ENCODE measurements at regions not wholly inside any gene's neighbourhood (a gene's known extent, or its start where the extent isn't known, plus 50 kb on each side); places are given as distances from the start of the nearest gene placed in this dataset.
"Not testable (repeated sequence)": the region's sequence is repeated elsewhere in the genome, so short reads cannot be mapped to it uniquely, and the experiment has no call there.

DNA sequence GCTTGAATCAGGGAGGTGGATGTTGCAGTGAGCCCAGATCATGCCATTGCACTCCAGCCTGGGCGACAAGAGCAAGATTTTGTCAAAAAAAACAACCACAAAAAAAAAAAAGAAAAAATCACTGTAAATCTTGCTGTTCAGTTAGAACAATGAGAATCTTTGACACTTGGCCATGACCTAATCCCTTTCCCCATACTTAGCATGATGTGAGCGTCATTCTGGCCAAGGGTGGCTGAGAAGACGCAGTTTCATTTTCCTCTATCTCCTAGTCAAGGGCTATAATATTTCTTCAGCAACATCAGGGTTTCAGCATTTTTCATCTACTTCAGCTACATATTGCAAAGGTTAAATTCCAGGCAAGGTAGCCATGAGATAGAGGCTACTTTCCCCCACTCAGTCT is 599.4 kb upstream of the MDGA2 start:
- peak; percentile 4 for DNase-seq (ENCODE audit: low read depth)

- DNase-seq (ENCODE audit: low read depth) = not testable (repeated sequence)
Measured at GRCh38 chr14:48267926-48268325, 592.5 kb upstream of the MDGA2 start.

DNA sequence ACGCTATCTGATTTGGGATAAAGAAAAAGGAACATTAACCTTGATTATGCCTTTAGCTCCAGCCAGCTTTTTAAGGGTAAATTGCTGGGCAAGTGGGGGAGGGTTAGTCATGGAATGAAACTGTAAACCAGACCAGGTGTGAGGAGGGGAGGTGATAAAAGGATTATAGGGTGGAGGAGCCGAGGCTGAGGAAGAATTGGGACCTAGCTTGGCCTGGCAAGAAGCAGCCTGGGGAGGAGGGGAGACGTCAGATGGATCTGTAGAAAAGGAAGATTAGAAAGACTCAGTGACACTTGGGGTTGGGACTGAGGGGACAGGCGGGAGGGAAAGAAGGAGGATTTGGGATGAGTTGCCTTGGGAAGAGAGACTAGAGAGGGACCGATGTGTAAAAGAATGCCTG is 590.8 kb upstream of the MDGA2 start:
- not testable (repeated sequence) for DNase-seq (ENCODE audit: low read depth)

DNA sequence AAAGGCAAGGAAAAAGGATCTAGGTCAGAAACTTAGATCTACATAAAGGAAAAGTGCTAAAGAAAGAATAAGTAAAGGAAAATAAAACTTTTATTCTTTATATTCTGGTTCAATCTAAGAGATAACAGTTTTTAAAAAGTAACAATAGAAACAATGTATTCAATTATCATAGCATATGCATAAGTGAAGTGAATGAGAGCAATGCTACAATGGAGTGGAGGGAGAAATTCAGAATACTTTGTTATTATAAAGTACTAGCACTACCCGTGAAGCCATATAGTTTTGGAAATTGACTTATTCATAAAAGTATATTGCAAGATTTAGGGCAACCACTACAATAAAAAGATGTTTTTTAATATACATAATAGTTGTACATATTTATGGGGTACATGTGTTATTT is 586.0 kb upstream of the MDGA2 start:
- no peak for DNase-seq (ENCODE audit: low read depth)

DNA sequence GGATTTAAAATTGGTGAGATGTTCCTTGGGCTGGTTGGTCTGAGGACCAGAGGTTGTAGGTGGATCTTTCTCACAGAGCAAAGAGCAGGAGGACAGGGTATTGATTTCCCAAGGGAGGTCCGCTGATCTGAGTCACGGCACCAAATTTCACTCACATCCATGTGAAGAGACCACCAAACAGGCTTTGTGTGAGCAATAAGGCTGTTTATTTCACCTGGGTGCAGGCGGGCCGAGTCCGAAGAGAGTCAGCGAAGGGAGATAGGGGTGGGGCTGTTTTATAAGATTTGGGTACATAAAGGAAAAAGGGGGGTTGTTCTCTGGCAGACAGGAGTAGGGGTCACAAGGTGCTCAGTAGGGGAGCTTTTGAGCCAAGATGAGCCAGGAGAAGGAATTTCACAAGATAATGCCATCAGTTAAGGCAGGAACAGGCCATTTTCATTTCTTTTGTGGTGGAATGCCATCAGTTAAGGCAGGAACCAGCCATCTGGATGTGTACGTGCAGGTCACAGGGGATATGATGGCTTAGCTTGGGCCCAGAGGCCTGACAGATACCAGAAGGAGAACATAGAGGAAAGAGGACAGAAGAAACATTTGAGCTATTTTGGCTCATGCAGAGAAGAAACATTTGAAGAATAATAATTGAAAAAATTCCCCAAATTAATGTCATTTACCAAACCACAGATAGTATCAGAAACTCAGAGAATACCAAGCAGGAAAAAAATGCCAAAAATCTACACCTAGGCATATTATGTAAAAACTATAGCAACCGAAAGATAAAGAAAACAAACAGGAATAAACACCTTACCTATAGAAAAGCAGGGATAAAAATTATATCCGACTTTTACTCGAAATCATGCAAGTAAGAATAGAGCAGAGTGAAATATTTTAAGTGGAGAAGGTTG is 585.2 kb upstream of the MDGA2 start:
- not testable (repeated sequence) for DNase-seq (ENCODE audit: low read depth)

DNA sequence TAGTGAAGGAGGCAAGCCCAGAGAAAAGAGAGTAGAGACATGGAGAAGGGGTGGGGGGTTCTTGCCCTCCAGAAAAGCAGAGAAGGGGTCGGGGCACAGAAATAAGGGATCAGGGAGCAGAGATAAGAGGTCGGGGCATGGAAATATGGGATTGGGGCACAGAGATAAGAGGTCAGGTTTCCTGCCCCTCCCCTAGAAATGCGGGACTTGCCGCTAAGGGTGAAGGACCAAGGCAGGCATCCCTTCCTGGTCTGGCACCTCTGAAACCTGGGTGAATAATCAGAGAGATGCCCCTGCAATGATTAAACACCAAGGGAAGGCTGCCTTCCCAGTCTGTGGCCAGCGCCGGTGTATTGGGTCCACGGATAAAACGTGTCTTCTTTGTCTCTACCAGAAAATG is 584.5 kb upstream of the MDGA2 start:
- not testable (repeated sequence) for DNase-seq (ENCODE audit: low read depth)

GRCh38 chr14:48259232-48259631 is 583.8 kb upstream of the MDGA2 start:
- DNase-seq (ENCODE audit: low read depth) = not testable (repeated sequence)

DNA sequence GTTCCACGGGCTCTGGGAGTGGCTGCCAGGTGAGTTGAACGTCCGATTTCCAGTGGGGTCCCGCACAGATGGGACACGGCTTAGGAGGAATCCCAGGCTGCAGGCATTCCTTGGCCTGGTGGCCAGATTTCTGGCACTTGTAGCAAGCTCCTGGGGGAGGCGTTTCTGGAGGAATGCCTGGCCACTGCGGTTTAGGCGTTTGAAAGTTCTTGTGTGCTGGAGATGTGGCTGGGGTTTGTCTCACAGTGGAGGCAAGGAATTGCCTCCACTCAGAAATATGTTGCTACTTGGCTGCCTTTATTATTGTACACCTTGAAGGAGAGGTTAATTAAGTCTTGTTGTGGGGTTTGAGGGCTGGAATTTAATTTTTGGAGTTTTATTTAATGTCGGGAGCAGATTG is 583.3 kb upstream of the MDGA2 start:
- not testable (repeated sequence) for DNase-seq (ENCODE audit: low read depth)

DNA sequence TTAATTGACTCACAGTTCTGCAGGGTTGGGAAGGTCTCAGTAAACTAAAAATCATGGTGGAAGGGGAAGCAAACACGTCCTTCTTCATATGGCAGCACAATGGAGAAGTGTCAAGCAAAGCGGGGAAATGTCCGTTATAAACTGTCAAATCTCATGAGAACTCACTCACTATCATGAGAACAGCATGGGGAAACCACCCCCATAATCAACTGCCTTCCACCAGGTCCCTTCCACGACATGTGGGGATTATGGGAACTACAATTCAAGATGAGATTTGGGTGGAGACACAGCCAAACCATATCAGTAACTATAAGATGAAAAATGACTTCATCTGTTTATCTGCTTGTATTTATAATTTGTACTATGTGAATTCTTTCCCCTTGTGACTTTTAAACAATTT is 577.6 kb upstream of the MDGA2 start:
- no peak for DNase-seq (ENCODE audit: low read depth)

DNA sequence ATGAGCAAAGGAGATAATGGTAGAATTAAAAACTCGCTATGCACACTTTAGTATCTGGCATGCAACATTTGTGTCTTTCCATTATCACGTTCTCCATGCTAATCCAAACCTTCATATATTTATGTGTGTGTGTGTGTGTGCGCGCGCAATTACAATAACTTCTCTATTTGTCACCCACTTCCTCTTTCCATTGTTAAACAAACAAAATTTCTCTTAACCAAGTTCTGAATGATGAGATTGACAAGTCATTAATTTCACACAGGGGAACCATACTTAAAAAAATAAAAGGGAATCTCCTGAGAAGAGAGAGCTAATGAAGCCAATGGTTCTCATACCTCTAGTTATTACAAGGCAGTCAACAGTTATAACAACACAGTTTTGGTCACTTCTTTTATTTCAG is 575.9 kb upstream of the MDGA2 start:
- DNase-seq (ENCODE audit: low read depth) = no peak

DNA sequence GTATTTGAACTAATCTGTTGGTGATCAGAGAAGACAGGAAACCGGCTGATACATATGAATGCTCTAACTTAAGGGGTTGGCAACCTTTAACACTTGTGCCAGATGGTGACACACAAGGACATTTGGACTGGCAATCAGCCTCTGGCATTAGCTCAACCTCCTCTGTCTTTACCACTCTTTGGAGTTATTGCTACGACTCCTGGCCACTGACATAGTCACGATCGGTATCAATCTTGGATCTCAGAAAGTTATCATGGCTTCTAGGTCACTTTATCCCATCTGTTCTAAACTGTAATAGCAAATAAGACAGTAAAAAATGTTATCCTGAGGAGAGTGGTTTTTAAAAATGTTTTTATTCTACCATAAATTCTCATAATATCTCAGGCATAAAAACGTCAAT is 575.2 kb upstream of the MDGA2 start:
- no peak for DNase-seq (ENCODE audit: low read depth)

- DNase-seq (ENCODE audit: low read depth) = no peak
Measured at GRCh38 chr14:48247977-48248376, 572.6 kb upstream of the MDGA2 start.

GRCh38 chr14:48243900-48244299 is 568.5 kb upstream of the MDGA2 start:
- no peak for DNase-seq (ENCODE audit: low read depth)

GRCh38 chr14:48229091-48229490 is 553.7 kb upstream of the MDGA2 start:
- no peak for DNase-seq (ENCODE audit: low read depth)

GRCh38 chr14:48193893-48194292 is 518.5 kb upstream of the MDGA2 start:
- DNase-seq (ENCODE audit: low read depth) = no peak

GRCh38 chr14:48149624-48150023 is 474.2 kb upstream of the MDGA2 start:
- DNase-seq (ENCODE audit: low read depth) = not testable (repeated sequence)

DNA sequence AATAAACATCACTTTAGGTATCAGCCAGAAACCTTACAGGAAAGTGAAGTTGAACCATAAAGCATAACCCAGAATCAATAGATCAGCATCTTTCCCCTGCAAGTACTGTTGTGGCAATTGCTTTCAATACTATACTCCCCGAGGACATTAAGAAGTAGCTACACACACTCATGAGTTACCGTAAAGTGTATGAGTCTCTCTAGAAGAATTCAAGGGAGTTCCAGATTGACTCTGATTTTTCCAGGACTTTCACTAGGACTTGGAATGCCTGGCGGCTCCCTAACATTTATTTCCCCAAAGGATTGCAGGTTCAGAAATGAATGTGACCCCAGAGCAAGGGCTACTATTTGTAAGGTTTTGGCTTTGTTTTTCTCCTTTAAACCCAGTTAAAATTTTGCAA is 465.4 kb upstream of the MDGA2 start:
- DNase-seq (ENCODE audit: low read depth) = no peak

DNA sequence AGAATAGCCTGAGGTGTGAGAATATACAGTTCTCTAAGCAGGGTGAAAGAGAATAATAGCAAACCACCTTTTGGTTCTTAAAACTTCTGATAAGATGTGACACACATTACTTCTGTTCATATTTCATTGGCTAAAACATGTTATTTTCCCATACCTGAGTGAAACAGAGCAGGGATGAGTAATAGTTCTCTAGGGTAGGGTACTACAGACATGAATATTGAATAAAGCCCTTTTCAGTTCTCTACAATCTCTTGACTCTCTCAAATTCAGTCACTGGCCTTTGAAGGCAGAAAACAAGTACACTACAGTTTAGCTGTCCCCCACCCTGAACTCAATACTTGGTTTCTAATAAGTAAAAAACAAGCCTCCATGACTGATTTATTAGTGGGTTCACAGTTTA is 454.1 kb upstream of the MDGA2 start:
- no peak for DNase-seq (ENCODE audit: low read depth)

- DNase-seq (ENCODE audit: low read depth) = no peak
Measured at GRCh38 chr14:48127674-48128073, 452.3 kb upstream of the MDGA2 start.

DNA sequence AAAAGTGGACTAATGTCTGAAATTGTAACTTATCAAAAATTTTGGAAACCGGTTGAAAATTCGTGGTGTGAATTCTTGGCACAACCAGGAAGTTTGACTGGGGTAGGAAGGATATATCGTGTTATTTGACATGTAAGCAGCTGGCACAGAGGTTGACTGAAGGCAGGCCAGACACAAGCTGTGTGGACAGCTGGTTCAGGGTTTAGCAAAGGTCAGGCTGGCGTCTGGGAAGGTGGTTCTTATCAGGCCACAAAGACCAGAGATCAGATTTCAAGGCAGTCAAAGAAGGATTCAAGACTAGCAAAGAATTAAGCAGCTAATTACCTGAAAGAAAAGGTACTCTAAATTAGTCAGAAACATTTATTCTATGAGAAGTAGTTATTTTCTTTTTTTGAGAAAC is 450.2 kb upstream of the MDGA2 start:
- no peak for DNase-seq (ENCODE audit: low read depth)

DNA sequence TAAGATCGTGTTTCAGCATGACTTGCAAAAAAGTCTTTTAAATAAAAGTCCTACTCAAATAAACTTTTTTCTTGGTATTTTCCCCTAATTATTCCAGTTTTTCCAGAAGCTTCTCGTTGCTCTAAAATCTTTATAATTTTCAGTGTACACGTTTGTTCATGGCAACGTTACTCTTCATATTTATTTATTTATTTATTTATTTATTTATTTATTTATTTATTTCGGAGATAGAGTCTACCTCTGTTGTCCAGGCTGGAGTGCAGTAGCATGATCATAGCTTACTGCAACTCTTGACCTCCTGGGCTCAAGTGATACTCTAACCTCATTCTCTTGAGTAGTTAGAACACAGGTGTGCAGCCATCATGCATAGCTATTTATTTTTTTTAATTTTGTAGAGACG is 438.3 kb upstream of the MDGA2 start:
- DNase-seq (ENCODE audit: low read depth) = no peak

DNA sequence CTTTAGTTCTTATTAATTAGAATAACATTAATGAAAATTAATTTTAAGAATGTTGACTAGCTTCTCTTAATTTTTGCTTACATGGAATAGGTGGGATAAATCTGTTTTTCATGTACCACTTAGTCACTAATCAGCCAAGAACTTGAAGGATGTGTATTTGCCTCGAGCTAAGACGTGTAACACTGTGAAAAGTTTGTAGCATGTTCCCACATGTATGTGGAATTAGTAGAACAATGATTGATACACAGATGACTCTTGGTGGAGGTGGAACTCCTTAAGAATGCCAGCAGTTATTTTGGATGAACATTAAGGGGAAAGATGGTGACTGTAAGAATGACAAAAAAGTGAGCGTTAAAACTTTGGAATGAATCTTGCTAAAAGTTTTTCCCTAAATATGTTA is 435.7 kb upstream of the MDGA2 start:
- DNase-seq (ENCODE audit: low read depth) = no peak

DNA sequence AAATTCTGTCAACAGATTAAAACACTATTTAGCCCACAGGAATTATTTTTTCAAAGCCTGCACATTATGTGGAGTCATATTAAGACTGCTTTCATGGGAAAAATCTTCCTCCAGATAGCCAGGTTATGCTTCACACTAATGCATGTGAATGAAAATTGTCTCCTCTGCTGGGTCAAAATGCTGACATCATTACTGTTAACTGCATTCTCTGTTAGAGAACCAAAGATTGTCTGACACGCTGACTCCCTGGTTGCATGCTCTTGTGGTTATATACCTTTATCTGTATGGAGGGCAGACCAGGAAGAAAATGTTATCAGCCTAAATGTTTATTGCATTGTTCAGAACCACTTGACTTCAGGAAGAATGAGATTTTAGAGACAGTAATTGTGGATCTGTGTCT is 432.2 kb upstream of the MDGA2 start:
- no peak for DNase-seq (ENCODE audit: low read depth)
